Calu3 (cell line): ENCODE measurements at regions not wholly inside any gene's neighbourhood (a gene's known extent, or its start where the extent isn't known, plus 50 kb on each side); places are given as distances from the start of the nearest gene placed in this dataset.

Source experiments
- BruUV-seq: library from RNA; stranded (reverse); fragments of 400-500 nt; replicated peaks from 2 replicates; lab custom pipeline; 2021; lab: Mats Ljungman, UMichigan
- CTCF ChIA-PET: fragments of 300-600 bp; sonication (Branson Sonifier 250); formaldehyde crosslinking; loops from one replicate; lab custom pipeline; 2022; ENCODE audit warnings: antibody characterized with exemption; lab: Charles Lee
- DNase-seq: peaks from one replicate; pipeline ENCODE4 v3.0.0; 2022
- H3K27ac Mint-ChIP-seq: one replicate; pipeline ENCODE4 v1.8.0; 2022; ENCODE audit warnings: mixed read lengths; ENCODE audit not compliant: unreplicated experiment
- H3K27me3 Mint-ChIP-seq: one replicate; pipeline ENCODE4 v1.8.0; 2022; ENCODE audit warnings: mixed read lengths; ENCODE audit not compliant: unreplicated experiment
- H3K36me3 Mint-ChIP-seq: one replicate; pipeline ENCODE4 v1.8.0; 2022; ENCODE audit warnings: mild to moderate bottlenecking, moderate library complexity, mixed read lengths; ENCODE audit not compliant: insufficient read depth, unreplicated experiment
- H3K4me1 Mint-ChIP-seq: one replicate; pipeline ENCODE4 v1.8.0; 2022; ENCODE audit warnings: mild to moderate bottlenecking, low read depth, mixed read lengths; ENCODE audit not compliant: unreplicated experiment
- H3K4me3 Mint-ChIP-seq: one replicate; pipeline ENCODE4 v1.8.0; 2022; ENCODE audit warnings: mild to moderate bottlenecking, low read depth, moderate library complexity, mixed read lengths; ENCODE audit not compliant: unreplicated experiment
- H3K9me3 Mint-ChIP-seq: one replicate; pipeline ENCODE4 v1.8.0; 2022; ENCODE audit warnings: low read depth, mixed read lengths; ENCODE audit not compliant: unreplicated experiment
- CTCF ChIP-seq: fragments of 200-600 bp; IDR thresholded peaks from one replicate; pipeline ENCODE4 v1.8.0; 2022; ENCODE audit warnings: antibody characterized with exemption; ENCODE audit not compliant: unreplicated experiment
- intact Hi-C: fragments of 100-400 bp; cut with micrococcal nuclease; formaldehyde crosslinking; loops from one replicate; pipeline ENCODE4 v1.10.0; 2022; ENCODE audit not compliant: unreplicated experiment

DNA sequence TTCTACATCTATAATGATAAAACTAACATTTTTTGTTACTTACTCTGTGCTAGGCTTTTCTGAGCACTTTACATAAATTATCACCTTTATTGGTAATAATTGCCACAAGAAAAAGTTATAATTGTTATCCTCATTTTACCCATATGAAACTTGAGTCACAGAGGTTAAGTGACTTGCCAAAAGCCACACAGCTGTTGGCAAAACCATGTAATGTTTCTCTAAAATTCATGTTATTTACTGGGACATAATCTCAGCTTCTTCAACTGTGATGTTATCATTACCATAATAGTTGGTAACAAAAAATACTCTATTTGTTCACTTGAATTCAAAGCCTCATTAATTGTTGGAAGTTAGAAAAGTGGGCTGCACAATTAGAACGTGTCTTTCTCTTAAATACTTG is 437.3 kb downstream of the BRINP1 start:
- Mint-ChIP-seq H3K27ac (no peak overlapping the region), H3K36me3 (no peaks in the 10 kb centered on the region), H3K27me3 (no peaks in the 10 kb centered on the region), H3K9me3 (peaks cover 22% of the 10 kb centered on the region), H3K4me1 (no peaks in the 10 kb centered on the region), H3K4me3 (no peak overlapping the region)
- CTCF ChIA-PET: no interaction called here
- TF ChIP-seq CTCF: no peak
- intact Hi-C loops: no loop called here
- DNase-seq: no peak
- BruUV-seq: no TSS peak

DNA sequence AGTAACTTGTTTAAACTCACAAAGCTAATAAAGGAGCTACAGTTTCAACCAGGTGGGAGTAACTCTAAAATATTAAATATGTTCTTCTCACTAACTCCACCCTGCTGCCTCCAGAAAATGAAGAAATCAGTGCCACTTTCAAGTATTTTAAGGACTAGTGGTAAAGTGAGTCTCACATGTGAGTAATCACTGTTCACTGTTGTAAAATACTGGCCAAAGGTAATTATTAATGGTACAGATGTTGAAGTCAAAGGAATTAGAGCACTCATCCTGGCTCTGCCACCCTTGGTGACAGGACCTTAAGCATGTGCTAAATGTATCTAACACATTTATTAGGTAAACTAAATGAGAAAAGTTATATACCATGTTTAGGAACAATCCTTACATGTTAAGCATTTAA is 430.7 kb downstream of the BRINP1 start:
- CTCF ChIA-PET: no interaction called here
- Mint-ChIP-seq H3K4me1 (no peaks in the 10 kb centered on the region), H3K4me3 (no peak overlapping the region), H3K27ac (no peak overlapping the region), H3K9me3 (peaks cover 12% of the 10 kb centered on the region), H3K27me3 (no peaks in the 10 kb centered on the region), H3K36me3 (no peaks in the 10 kb centered on the region)
- TF ChIP-seq CTCF: no peak
- intact Hi-C loops: no loop called here
- no TSS peak for BruUV-seq
- no peak for DNase-seq

- H3K4me3 Mint-ChIP-seq: no peak overlapping the region
- no peaks in the 10 kb centered on the region for H3K36me3 Mint-ChIP-seq
- BruUV-seq: no TSS peak
- intact Hi-C loops: no loop called here
- no peaks in the 10 kb centered on the region for H3K27me3 Mint-ChIP-seq
- CTCF ChIA-PET: no interaction called here
- no peak for DNase-seq
- peaks cover 6% of the 10 kb centered on the region for H3K9me3 Mint-ChIP-seq
- H3K4me1 Mint-ChIP-seq: no peaks in the 10 kb centered on the region
- TF ChIP-seq CTCF: no peak
- H3K27ac Mint-ChIP-seq: no peak overlapping the region
These were observed 428.8 kb downstream of the BRINP1 start for GRCh38 chr9:118940473-118940872.

DNA sequence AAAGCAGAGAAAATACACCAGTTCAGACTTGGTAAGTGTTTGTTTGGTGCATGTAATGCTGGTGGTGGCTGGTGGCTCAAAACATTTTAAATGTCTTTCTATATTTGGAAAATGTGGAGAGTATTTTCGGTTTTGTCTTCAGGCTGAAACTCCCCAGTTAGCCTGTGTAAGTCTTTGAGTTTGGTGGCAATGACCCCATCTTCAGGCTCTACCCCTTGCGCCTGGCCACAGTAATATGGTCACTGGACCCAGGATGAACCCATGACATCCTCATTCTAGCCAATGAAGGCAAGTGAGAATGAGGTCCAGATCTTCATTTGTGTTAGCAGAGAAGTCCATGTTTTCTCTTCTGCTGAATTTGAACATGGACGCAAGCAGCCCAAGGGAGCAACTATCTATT is 422.6 kb downstream of the BRINP1 start:
- no TSS peak for BruUV-seq
- Mint-ChIP-seq H3K4me3 (no peak overlapping the region), H3K36me3 (no peaks in the 10 kb centered on the region), H3K9me3 (peaks cover 3% of the 10 kb centered on the region), H3K27ac (no peak overlapping the region), H3K4me1 (no peaks in the 10 kb centered on the region), H3K27me3 (no peaks in the 10 kb centered on the region)
- DNase-seq: no peak
- CTCF ChIA-PET: no interaction called here
- intact Hi-C loops: no loop called here
- TF ChIP-seq CTCF: no peak
